ENCODE measurements at regions not wholly inside any gene's neighbourhood (a gene's known extent, or its start where the extent isn't known, plus 50 kb on each side); places are given as distances from the start of the nearest gene placed in this dataset.

- Histone ChIP-seq H3K36me3 (ENCODE audit: insufficient read depth, low read length) (no peaks in the 10 kb centered on the region), H3K9ac (ENCODE audit: low read depth, low read length, poor library complexity, severe bottlenecking) (no peak overlapping the region), H2AFZ (ENCODE audit: low read length) (no peak overlapping the region), H3K79me2 (ENCODE audit: insufficient read depth, low read length) (no peaks in the 10 kb centered on the region), H3K27me3 (ENCODE audit: insufficient read depth, low read length, poor library complexity, severe bottlenecking) (no peaks in the 10 kb centered on the region), H4K20me1 (ENCODE audit: insufficient read depth, low read length, poor library complexity, severe bottlenecking) (no peaks in the 10 kb centered on the region), H3K4me2 (ENCODE audit: low read depth, low read length, poor library complexity, severe bottlenecking) (no peak overlapping the region), H3K9me3 (ENCODE audit: insufficient read depth, low read depth, low read length) (no peaks in the 10 kb centered on the region), H3F3A (ENCODE audit: low read depth) (no peaks in the 10 kb centered on the region), H3K4me1 (ENCODE audit: insufficient read depth, low read length, poor library complexity, severe bottlenecking) (peaks cover 39% of the 10 kb centered on the region), H3K9me2 (replicated peaks; ENCODE audit: low read depth, low read length) (no peaks in the 10 kb centered on the region), H3K4me3 (ENCODE audit: low read length, poor library complexity, severe bottlenecking) (no peak overlapping the region)
- TF ChIP-seq EZH2phosphoT487 (IDR thresholded peaks at IDR 0.05; ENCODE audit: borderline replicate concordance) = no peak
- no peak for TF ChIP-seq CTCF (conservative IDR thresholded peaks at IDR 0.05; ENCODE audit: low read length)
Measured at GRCh38 chr3:193775421-193776077, 182.5 kb downstream of the OPA1 start.

- no peaks in the 10 kb centered on the region for H3K9me2 ChIP-seq (replicated peaks; ENCODE audit: low read depth, low read length)
- no peak overlapping the region for H3K4me2 ChIP-seq (ENCODE audit: low read depth, low read length, poor library complexity, severe bottlenecking)
- H3K9me3 ChIP-seq (ENCODE audit: insufficient read depth, low read depth, low read length) = no peaks in the 10 kb centered on the region
- H4K20me1 ChIP-seq (ENCODE audit: insufficient read depth, low read length, poor library complexity, severe bottlenecking) = no peaks in the 10 kb centered on the region
- H3K4me1 ChIP-seq (ENCODE audit: insufficient read depth, low read length, poor library complexity, severe bottlenecking) = peaks cover 42% of the 10 kb centered on the region
- H3K36me3 ChIP-seq (ENCODE audit: insufficient read depth, low read length) = no peaks in the 10 kb centered on the region
- no peaks in the 10 kb centered on the region for H3K27me3 ChIP-seq (ENCODE audit: insufficient read depth, low read length, poor library complexity, severe bottlenecking)
- H2AFZ ChIP-seq (ENCODE audit: low read length) = no peak overlapping the region
- H3K4me3 ChIP-seq (ENCODE audit: low read length, poor library complexity, severe bottlenecking) = no peak overlapping the region
- no peak overlapping the region for H3K9ac ChIP-seq (ENCODE audit: low read depth, low read length, poor library complexity, severe bottlenecking)
- H3K79me2 ChIP-seq (ENCODE audit: insufficient read depth, low read length) = no peaks in the 10 kb centered on the region
- TF ChIP-seq CTCF (conservative IDR thresholded peaks at IDR 0.05; ENCODE audit: low read length) (no peak), EZH2phosphoT487 (IDR thresholded peaks at IDR 0.05; ENCODE audit: borderline replicate concordance) (no peak)
- H3F3A ChIP-seq (ENCODE audit: low read depth) = no peaks in the 10 kb centered on the region
Measured at GRCh38 chr3:193776626-193777358, 183.8 kb downstream of the OPA1 start.

DNA sequence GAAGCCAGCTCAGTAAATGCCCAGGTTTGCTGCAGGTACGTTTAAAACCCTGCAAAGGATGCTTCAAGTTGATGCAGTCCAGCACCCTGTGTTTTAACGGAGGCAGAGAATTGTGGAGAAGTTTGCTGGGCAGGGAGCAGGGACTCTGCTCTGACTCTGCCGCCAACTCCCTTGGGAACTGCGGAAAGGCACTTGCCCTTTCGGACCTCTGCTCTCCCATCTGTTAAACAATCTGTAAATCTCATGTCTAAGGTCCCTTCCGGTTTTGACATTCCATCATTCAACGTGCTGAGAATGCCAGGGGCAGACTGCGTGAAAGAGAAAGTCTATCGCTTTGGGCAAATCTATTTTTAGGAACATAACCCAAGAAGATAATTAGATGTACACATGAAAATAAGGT, 184.5 kb downstream of the OPA1 start:
- H3K27me3 ChIP-seq (ENCODE audit: insufficient read depth, low read length, poor library complexity, severe bottlenecking) = no peaks in the 10 kb centered on the region
- no peaks in the 10 kb centered on the region for H3K36me3 ChIP-seq (ENCODE audit: insufficient read depth, low read length)
- no peaks in the 10 kb centered on the region for H3F3A ChIP-seq (ENCODE audit: low read depth)
- TF ChIP-seq CTCF (conservative IDR thresholded peaks at IDR 0.05; ENCODE audit: low read length) (no peak), EZH2phosphoT487 (IDR thresholded peaks at IDR 0.05; ENCODE audit: borderline replicate concordance) (no peak)
- H3K9me2 ChIP-seq (replicated peaks; ENCODE audit: low read depth, low read length) = no peaks in the 10 kb centered on the region
- H3K4me2 ChIP-seq (ENCODE audit: low read depth, low read length, poor library complexity, severe bottlenecking) = no peak overlapping the region
- no peaks in the 10 kb centered on the region for H3K9me3 ChIP-seq (ENCODE audit: insufficient read depth, low read depth, low read length)
- no peaks in the 10 kb centered on the region for H4K20me1 ChIP-seq (ENCODE audit: insufficient read depth, low read length, poor library complexity, severe bottlenecking)
- H3K4me3 ChIP-seq (ENCODE audit: low read length, poor library complexity, severe bottlenecking) = no peak overlapping the region
- no peak overlapping the region for H2AFZ ChIP-seq (ENCODE audit: low read length)
- no peak overlapping the region for H3K9ac ChIP-seq (ENCODE audit: low read depth, low read length, poor library complexity, severe bottlenecking)
- no peaks in the 10 kb centered on the region for H3K79me2 ChIP-seq (ENCODE audit: insufficient read depth, low read length)
- H3K4me1 ChIP-seq (ENCODE audit: insufficient read depth, low read length, poor library complexity, severe bottlenecking) = peaks cover 41% of the 10 kb centered on the region
